HG02623 (cell line): ENCODE measurements at regions not wholly inside any gene's neighbourhood (a gene's known extent, or its start where the extent isn't known, plus 50 kb on each side); places are given as distances from the start of the nearest gene placed in this dataset.
"Not testable (repeated sequence)": the region's sequence is repeated elsewhere in the genome, so short reads cannot be mapped to it uniquely, and the experiment has no call there.

Experiments
- ATAC-seq: cut with Tn5 transposase; IDR thresholded peaks from one replicate; pipeline ENCODE4 v1.9.1; 2021; ENCODE audit warnings: moderate library complexity; ENCODE audit not compliant: unreplicated experiment

GRCh38 chr11:25317216-25317615, 820.4 kb downstream of the LUZP2 start:
- ATAC-seq, result no peak

DNA sequence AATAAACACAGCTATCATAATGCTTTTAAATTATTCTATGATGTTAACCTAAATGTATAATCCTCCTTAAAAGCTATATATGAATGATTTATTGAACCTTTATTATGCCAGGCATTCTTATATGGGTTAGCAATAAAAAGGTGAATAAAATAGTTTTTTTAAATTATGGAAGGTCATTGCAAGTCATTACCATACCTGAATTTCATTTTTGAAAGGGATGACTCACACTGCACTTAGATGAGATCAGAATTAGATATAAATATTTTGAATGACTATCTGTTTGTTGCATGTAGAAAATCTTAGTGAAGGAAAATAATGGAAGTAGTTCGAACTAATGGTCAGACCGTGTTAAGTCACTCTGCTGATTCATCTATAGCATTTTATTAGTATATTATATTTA, 822.3 kb downstream of the LUZP2 start:
- no peak for ATAC-seq

DNA sequence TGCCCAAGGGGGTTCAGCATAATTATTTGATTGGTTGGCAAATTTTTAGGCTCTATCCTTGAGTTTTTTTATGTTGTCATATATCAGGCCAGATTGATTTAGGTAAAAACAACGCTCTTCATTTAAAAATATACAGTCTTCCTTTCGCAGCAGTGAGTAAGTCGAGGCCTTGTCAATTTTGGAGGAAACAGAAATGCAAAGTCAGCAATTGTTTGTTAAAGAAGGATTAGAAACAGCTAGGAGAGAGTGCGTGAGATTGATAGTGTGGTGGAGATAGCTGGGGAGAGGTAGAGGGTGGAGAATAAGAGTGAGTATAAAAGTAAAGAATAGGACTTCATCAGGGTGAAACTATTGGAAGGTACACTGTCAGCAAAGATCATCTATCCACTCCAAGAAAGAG, 830.8 kb downstream of the LUZP2 start:
- no peak for ATAC-seq

DNA sequence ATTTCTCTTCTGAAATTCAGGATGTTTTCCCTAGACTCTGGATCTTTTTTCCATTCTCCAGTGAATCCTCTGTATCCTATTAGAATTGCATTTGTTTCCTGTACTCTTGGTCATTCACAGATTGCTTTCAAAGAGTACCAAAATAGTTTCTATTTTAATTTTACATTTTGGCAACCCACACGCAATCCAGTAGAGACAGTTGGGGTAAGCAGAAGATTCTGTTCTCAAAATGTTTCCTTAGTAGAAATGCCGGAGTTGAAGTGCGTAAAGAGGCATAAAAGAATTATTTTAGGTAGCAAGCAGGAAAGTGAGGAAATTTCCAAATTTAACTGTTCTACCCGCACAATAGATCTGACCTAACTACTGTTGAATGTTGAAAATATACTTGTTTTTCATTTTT, 842.4 kb downstream of the LUZP2 start:
- no peak for ATAC-seq

GRCh38 chr11:25349537-25349936, 852.7 kb downstream of the LUZP2 start:
- ATAC-seq, result no peak

DNA sequence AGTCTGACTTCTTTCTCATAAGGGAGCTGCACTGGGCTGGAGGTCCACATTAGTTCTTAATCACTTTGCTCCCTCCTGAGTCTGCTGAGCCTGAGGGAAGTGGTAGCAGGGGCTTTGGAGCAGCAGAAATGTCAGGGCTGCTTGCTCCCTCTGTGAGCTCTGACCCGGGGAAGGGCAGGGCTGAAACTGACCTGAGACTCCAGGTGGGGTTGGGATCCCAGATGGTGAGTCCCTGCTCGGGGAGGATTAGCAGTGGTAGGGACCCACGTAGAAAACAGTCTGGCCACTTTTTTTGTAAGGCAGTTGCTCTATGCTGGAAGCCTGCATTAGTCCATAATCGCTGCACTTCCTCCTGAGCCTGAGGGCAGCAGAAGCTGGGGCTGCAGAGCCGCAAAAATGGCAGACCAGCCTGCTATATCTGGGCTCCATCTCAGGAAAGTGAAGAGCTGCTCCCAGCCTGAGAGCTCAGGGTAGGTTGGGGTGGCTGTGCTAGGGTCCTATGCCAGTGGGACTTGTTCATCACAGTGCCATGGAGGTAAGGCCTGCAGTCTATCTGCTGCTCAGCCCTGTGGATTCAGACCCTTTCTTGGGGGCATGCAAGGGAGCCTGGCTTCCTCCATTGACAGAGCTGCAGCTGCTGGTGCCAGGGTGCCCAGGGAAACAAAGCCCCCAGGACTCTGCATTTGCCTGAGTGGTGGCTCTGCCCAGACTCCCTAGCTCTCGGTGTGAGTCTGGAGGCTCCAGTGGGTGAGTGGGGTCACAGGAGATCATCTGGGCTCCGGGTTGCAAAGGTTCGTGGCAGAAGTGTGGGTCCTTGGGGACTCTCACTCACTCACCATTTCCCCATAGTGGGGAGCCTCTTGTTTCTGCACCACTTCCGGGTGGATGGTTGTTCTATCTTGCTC, 854.3 kb downstream of the LUZP2 start:
- ATAC-seq, result no peak

GRCh38 chr11:25357133-25357532, 860.3 kb downstream of the LUZP2 start:
- ATAC-seq, result no peak

DNA sequence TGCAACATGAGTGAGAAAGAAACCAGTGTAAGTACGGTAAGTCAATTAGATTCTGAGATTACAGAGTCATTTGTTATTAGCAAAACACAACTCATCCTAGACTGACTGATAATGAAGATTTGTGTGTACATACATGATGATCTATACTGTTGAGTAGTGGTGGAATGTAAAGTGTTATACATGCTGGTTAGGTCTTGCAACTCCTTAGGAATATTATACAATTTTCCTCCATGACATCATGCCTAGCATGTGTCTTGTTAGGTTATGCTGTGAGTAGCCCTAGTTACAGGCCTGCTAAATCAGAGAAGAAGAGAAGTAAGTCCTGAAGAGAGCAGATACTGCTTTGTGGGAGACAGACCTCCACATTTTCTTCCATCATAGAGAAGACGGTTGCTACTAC, 880.6 kb downstream of the LUZP2 start:
- no peak for ATAC-seq

DNA sequence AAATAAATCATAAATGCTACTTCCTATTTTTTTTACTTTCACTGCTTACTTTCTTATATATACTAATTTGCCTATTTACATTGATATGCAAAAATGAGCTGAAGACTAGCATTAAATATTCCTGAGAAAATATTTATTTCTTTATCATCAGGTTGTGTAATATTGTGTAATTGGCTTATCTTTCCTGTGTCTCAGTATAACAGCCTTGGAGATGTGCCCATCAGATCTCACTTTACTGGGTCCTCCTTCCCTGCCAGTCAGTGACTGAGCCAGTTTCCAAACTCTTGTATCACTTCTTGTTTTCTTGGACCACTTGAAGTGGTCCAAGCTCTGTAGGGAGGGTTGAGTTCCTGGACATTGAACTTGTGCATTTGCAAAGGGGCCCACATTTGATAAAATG, 900.0 kb downstream of the LUZP2 start:
- no peak for ATAC-seq

DNA sequence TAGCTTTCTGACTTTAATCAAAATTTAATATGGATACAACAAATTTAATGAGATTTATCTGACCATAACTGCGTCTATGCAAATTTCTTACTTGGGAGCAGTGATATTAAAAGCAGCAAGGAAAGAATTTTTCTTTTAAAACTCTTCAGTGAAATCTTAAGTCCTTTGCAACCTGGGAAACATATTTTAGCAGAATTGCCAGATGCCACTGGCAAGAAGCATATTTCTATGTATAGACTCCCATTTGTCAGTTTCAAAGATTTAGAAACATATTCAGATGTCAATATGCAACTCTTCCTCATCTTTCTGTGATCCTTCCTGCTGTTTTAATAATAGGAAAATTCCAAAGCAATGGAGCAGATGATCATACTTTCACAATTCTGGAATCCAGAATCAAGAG, 911.3 kb downstream of the LUZP2 start:
- ATAC-seq, result no peak

- no peak for ATAC-seq
Observed at GRCh38 chr11:25415793-25416192, 916.1 kb upstream of the ANO3 start.

GRCh38 chr11:25423436-25424199, 908.3 kb upstream of the ANO3 start:
- ATAC-seq, result no peak

DNA sequence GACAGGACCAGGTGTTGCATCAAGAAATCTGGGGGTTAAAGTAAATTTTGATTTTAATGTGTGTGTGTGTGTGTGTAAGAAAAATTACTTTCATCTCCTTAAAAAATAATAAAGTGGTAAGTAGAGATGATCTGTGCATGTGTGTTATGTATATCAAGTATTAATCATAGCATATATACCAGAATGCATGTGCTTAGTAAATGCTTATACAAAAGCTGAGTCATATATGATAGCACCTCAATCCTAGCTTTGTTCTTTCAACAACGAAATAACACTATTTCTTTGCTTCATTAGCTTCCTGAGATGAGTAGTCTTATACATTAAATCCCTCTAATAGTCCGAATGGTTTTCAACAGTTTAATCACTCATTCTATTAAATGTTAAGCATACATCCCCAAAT, 899.6 kb upstream of the ANO3 start:
- ATAC-seq, result no peak

DNA sequence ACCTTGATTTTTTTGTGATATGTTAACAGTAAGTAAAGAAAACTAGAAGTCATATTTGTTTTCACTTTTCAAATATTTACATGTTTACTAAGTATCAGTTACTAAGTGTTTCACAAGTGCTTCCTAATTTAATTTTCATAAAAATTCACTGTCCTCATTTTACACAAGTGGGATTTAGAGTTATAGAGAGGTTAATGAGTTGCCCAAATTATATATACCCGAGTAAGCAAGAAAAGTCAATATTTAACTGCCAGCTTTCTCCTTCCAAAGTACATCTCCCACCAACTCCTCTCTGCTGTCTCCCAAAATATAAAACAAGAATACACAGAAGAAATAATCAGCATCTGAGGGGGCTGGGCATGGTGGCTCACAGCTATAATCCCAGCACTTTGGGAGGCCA, 896.7 kb upstream of the ANO3 start:
- ATAC-seq, result no peak

- ATAC-seq, result no peak
Observed at GRCh38 chr11:25436326-25436725, 895.6 kb upstream of the ANO3 start.

DNA sequence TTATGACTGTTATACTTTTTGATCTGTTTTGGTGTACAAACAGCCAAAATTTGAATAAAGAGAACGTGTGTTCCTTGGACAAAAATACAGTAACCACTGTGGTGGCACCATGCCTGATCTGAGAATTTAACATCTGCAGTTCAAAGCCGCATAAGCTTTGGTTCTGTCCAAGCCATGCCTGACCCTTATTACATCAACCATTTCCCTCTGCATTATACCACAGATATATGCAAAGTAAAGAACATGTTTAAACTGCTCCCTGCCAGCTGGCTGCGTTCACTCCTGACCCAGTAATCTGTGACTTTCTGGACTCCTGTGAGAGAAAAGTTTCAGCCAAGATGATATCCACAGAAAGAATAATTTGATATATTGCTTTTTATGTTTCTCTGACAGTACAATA, 890.5 kb upstream of the ANO3 start:
- ATAC-seq, result no peak

GRCh38 chr11:25449091-25449490, 882.8 kb upstream of the ANO3 start:
- ATAC-seq, result no peak

DNA sequence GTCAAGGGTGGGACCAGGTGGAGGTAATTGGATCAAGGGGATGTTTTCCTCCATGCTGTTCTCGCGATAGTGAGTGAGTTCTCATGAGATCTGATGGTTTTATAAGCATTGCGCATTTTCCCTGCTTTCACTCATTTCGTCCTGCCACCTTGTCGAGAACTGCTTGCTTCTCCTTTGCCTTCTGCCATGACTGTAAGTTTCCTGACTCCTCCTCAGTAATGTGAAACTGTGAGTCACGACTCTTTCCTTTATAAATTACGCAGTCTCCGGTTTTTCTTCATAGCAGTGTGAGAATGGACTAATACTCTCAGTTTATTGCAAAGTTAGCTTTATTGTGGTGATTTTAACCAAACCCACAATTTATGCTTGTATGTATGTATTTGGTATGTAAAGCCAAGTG, 878.5 kb upstream of the ANO3 start:
- ATAC-seq, result no peak

GRCh38 chr11:25456211-25456610, 875.7 kb upstream of the ANO3 start:
- no peak for ATAC-seq

- no peak for ATAC-seq
Observed at GRCh38 chr11:25483915-25484635, 847.9 kb upstream of the ANO3 start.

DNA sequence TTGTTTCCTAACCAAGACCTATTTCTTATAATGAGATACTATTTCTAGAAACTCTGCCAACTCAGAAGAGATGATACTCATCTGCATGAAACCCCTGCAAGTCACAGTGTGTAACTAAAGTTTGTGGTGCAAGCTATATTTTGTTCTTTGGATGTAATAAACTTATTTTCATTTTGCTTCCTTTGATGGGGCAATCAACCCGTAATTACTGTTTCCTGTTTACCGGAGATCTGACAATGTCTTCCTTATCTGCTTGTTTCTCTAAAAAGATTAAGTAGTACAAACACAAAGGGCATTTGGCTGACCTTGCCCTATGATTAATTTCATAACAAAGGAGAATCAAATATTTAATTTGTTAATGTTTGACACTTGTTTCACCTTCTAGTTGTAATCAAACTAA, 846.6 kb upstream of the ANO3 start:
- ATAC-seq, result no peak

GRCh38 chr11:25486338-25486737, 845.6 kb upstream of the ANO3 start:
- not testable (repeated sequence) for ATAC-seq
